ENCODE measurements at regions not wholly inside any gene's neighbourhood (a gene's known extent, or its start where the extent isn't known, plus 50 kb on each side); places are given as distances from the start of the nearest gene placed in this dataset.
"Not testable (repeated sequence)": the region's sequence is repeated elsewhere in the genome, so short reads cannot be mapped to it uniquely, and the experiment has no call there.

DNA sequence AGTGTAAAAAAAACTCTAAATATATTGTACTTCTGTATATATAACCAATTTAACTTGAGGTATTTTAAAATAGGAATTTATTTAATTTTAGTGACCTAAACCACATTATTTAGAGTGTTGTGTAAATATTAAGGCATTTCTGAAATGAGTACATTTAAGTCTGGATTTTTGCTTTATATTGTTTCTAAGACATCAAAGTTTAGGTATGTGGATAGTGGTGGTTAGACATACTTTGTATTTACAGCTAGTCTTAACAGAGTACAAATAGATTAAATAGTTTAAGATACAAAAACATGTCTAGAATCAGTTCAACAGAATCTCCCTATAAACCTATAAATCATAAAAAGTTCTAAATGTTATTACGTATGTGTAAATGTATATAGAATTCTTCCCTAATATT, 588.5 kb downstream of the TRIML1 start:
- peaks cover 3 to 20% of the 10 kb centered on the region in 2 donors for H3K4me1 ChIP-seq (ENCODE audit: control insufficient read depth in 1 of 2, low read depth in 2 of 2)
- TF ChIP-seq CTCF (IDR thresholded peaks at IDR 0.05): no peak
- no peaks in the 10 kb centered on the region for H3K9me3 ChIP-seq
- H3K27ac ChIP-seq: no peak overlapping the region
- no peaks in the 10 kb centered on the region for H3K36me3 ChIP-seq
- DNase-seq (ENCODE audit: low spot score): no peak
- ATAC-seq (ENCODE audit: insufficient number of reproducible peaks, low FRiP score, low read depth): no peak
- no peak overlapping the region for H3K4me3 ChIP-seq
- H3K27me3 ChIP-seq (replicated peaks; ENCODE audit: insufficient read depth): no peaks in the 10 kb centered on the region

DNA sequence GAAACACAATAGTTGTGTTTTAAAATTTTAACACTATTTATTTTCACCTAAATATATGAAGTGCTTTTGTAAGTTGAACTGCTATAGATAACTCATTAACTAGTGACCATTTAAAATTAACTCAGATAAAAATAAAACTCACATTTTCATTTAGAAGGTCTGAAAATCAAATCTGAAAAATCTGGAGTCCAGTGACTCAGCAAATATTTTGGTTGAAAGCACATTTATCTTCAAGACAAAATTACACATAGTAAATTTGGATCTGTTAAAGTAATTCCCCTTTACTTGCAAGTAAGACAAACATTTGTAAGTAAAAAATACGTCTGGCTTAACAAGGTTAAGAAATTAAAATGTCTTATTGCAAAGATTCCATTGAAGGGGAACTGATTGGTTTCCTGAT, 589.1 kb downstream of the TRIML1 start:
- H3K4me3 ChIP-seq: no peak overlapping the region
- no peak for TF ChIP-seq CTCF (IDR thresholded peaks at IDR 0.05)
- no peak overlapping the region for H3K27ac ChIP-seq
- H3K27me3 ChIP-seq (replicated peaks; ENCODE audit: insufficient read depth): no peaks in the 10 kb centered on the region
- no peaks in the 10 kb centered on the region for H3K9me3 ChIP-seq
- peaks cover 3 to 14% of the 10 kb centered on the region in 2 donors for H3K4me1 ChIP-seq (ENCODE audit: control insufficient read depth in 1 of 2, low read depth in 2 of 2)
- DNase-seq (ENCODE audit: low spot score) (no peak), ATAC-seq (ENCODE audit: insufficient number of reproducible peaks, low FRiP score, low read depth) (no peak)
- no peaks in the 10 kb centered on the region for H3K36me3 ChIP-seq

GRCh38 chr4:188732131-188732530, 592.9 kb downstream of the TRIML1 start:
- no peak overlapping the region for H3K27ac ChIP-seq
- ATAC-seq (ENCODE audit: insufficient number of reproducible peaks, low FRiP score, low read depth) (no peak), DNase-seq (ENCODE audit: low spot score) (no peak)
- H3K9me3 ChIP-seq: no peaks in the 10 kb centered on the region
- no peak for TF ChIP-seq CTCF (IDR thresholded peaks at IDR 0.05)
- H3K4me1 ChIP-seq (ENCODE audit: control insufficient read depth in 1 of 2, low read depth in 2 of 2): peaks cover 3 to 7% of the 10 kb centered on the region in 2 donors
- H3K36me3 ChIP-seq: no peaks in the 10 kb centered on the region
- H3K4me3 ChIP-seq: no peak overlapping the region
- H3K27me3 ChIP-seq (replicated peaks; ENCODE audit: insufficient read depth): no peaks in the 10 kb centered on the region

DNA sequence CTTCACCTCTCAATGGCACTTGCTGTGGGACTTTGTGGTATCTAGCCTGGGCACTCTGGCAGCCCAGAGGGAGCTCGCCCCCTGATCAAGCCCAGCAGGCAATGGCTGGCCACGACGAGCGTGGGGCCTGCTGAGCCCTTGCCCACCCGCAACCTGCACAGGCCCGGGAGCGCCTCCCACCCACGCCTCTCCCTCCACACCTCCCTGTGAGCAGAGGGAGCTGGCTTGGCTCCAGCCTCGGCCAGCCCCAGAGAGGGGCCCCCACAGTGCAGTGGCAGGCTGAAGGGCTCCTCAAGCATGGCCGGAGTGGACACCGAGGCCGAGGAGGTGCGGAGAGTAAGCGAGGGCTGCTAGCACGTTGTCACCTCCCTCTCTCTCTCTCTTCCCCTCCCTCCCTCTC, 595.8 kb downstream of the TRIML1 start:
- DNase-seq (ENCODE audit: low spot score): no peak
- H3K36me3 ChIP-seq: no peaks in the 10 kb centered on the region
- ATAC-seq (ENCODE audit: insufficient number of reproducible peaks, low FRiP score, low read depth): no peak
- no peaks in the 10 kb centered on the region for H3K27me3 ChIP-seq (replicated peaks; ENCODE audit: insufficient read depth)
- no peaks in the 10 kb centered on the region for H3K4me1 ChIP-seq (ENCODE audit: control insufficient read depth in 1 of 2, low read depth in 2 of 2)
- no peak overlapping the region for H3K4me3 ChIP-seq
- no peaks in the 10 kb centered on the region for H3K9me3 ChIP-seq
- TF ChIP-seq CTCF (IDR thresholded peaks at IDR 0.05): no peak
- H3K27ac ChIP-seq: no peak overlapping the region

- Histone ChIP-seq H3K4me1 (ENCODE audit: control insufficient read depth in 1 of 2, low read depth in 2 of 2) (no peaks in the 10 kb centered on the region), H3K4me3 (no peak overlapping the region), H3K27me3 (replicated peaks; ENCODE audit: insufficient read depth) (no peaks in the 10 kb centered on the region), H3K36me3 (no peaks in the 10 kb centered on the region), H3K27ac (no peak overlapping the region), H3K9me3 (no peaks in the 10 kb centered on the region)
- ATAC-seq (ENCODE audit: insufficient number of reproducible peaks, low FRiP score, low read depth): no peak
- DNase-seq (ENCODE audit: low spot score): no peak
- TF ChIP-seq CTCF (IDR thresholded peaks at IDR 0.05): no peak
These were observed 598.2 kb downstream of the TRIML1 start for GRCh38 chr4:188737251-188738002.

DNA sequence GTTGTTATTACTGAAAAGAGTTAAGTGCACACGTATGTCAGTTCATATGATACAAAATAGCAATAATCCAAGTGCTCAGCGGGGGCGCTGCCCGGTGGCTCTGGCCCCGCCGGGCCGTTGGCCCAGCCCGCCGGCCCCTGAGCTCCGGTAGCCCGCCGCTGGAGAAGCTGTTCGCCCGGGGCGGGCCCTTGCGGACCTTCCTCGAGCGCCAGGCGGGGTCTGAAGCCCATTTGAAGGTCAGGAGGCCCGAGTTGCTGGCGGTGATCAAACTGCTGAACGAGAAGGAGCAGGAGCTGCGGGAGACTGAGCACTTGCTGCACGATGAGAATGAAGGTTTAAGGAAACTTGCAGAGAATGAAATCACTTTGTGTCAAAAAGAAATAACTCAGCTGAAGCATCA, 599.0 kb downstream of the TRIML1 start:
- not testable (repeated sequence) for DNase-seq (ENCODE audit: low spot score); H3K36me3 ChIP-seq; H3K4me1 ChIP-seq (ENCODE audit: control insufficient read depth in 1 of 2, low read depth in 2 of 2); H3K27me3 ChIP-seq (replicated peaks; ENCODE audit: insufficient read depth); ATAC-seq (ENCODE audit: insufficient number of reproducible peaks, low FRiP score, low read depth); H3K27ac ChIP-seq; H3K4me3 ChIP-seq; H3K9me3 ChIP-seq

GRCh38 chr4:188740172-188740571, 600.9 kb downstream of the TRIML1 start:
- not testable (repeated sequence) for ATAC-seq (ENCODE audit: insufficient number of reproducible peaks, low FRiP score, low read depth); H3K9me3 ChIP-seq

DNA sequence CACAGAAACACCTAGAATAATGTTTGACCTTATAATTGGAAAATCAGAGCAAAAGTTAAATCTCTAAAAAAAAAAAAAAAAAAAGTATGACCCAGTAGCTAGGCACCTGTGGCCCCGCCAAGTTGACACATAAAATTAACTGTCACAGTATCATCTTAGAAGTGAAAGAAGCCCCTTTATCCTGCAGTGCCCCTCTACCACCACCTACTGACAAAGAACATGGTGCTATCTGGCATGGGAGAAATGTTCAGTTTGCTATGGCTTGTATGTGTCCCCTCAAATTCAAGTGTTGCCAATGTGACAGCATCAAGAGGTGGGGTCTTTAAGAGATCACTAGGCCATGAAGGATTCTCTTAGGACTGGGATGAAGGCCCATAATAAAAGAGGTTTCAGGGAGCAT, 601.5 kb downstream of the TRIML1 start:
- not testable (repeated sequence) for H3K27me3 ChIP-seq (replicated peaks; ENCODE audit: insufficient read depth); ATAC-seq (ENCODE audit: insufficient number of reproducible peaks, low FRiP score, low read depth); H3K9me3 ChIP-seq

More at GRCh38 chr4:188740172-188740571, 600.9 kb downstream of the TRIML1 start:
- not testable (repeated sequence) for H3K36me3 ChIP-seq; H3K4me1 ChIP-seq (ENCODE audit: control insufficient read depth in 1 of 2, low read depth in 2 of 2); DNase-seq (ENCODE audit: low spot score); H3K27ac ChIP-seq; H3K4me3 ChIP-seq; H3K27me3 ChIP-seq (replicated peaks; ENCODE audit: insufficient read depth)

More for the DNA sequence above, 601.5 kb downstream of the TRIML1 start:
- H3K4me1 ChIP-seq (ENCODE audit: control insufficient read depth in 1 of 2, low read depth in 2 of 2); H3K27ac ChIP-seq; H3K36me3 ChIP-seq; DNase-seq (ENCODE audit: low spot score); H3K4me3 ChIP-seq: not testable (repeated sequence)
